HEK293 (cell line): ENCODE measurements at regions not wholly inside any gene's neighbourhood (a gene's known extent, or its start where the extent isn't known, plus 50 kb on each side); places are given as distances from the start of the nearest gene placed in this dataset.

Experiments used
- CTCF ChIA-PET: fragments of 350-600 bp; formaldehyde crosslinking; extraction: SDS; loops from one replicate; lab custom pipeline; 2021; ENCODE audit warnings: antibody characterized with exemption; lab: Yijun Ruan, JAX
- POLR2A ChIA-PET: fragments of 300-600 bp; formaldehyde crosslinking; extraction: SDS; loops from one replicate; lab custom pipeline; 2020; ENCODE audit warnings: antibody characterized with exemption, inconsistent platforms; lab: Yijun Ruan, JAX
- H3K27ac ChIP-seq: fragments of 200-500 bp; sonication (Bioruptor generic); 2 replicates; pipeline ENCODE4 v1.5.1; 2014; ENCODE audit warnings: low read depth, low read length, control low read depth, inconsistent platforms; ENCODE audit errors: extremely low read depth
- H3K36me3 ChIP-seq, 2 experiments: fragments of 200-500 bp in 1 of 2; sonication (Bioruptor generic) in 1 of 2; 1 replicate in 1 of 2; 2 replicates in 1 of 2; pipeline ENCODE4 v1.5.1; 2014 to 2017; ENCODE audit warnings: inconsistent platforms in 2 of 2, low read length in 2 of 2; ENCODE audit not compliant: control insufficient read depth in 2 of 2, insufficient read depth in 1 of 2
- H3K4me1 ChIP-seq: fragments of 200-500 bp; sonication (Bioruptor generic); 2 replicates; pipeline ENCODE4 v1.5.1; 2014; ENCODE audit warnings: mild to moderate bottlenecking, low read length, inconsistent platforms; ENCODE audit not compliant: control insufficient read depth, insufficient read depth
- H3K4me3 ChIP-seq: 2 replicates; pipeline ENCODE4 v1.5.1; 2011; ENCODE audit warnings: low read depth, mild to moderate bottlenecking, control low read depth, low read length, moderate library complexity
- H3K9me3 ChIP-seq: fragments of 200-500 bp; sonication (Bioruptor generic); 2 replicates; pipeline ENCODE4 v1.5.1; 2014; ENCODE audit warnings: low read depth, low read length, inconsistent platforms; ENCODE audit not compliant: control insufficient read depth, insufficient read depth
- BCL11B ChIP-seq: fragments of 450-650 bp; formaldehyde crosslinking; IDR thresholded peaks from 2 replicates; pipeline ENCODE4 v1.5.1; 2016; ENCODE audit warnings: low read depth, missing biosample characterization, missing genetic modification characterization
- GLI2 ChIP-seq: fragments of 450-650 bp; formaldehyde crosslinking; IDR thresholded peaks from 2 replicates; pipeline ENCODE4; 2017; ENCODE audit warnings: missing biosample characterization, missing genetic modification characterization, low read depth, borderline replicate concordance
- GLI4 ChIP-seq: fragments of 450-650 bp; formaldehyde crosslinking; IDR thresholded peaks from 2 replicates; pipeline ENCODE4 v1.5.1; 2016; ENCODE audit warnings: missing biosample characterization, missing genetic modification characterization
- REPIN1 ChIP-seq: fragments of 450-650 bp; formaldehyde crosslinking; IDR thresholded peaks from 2 replicates; pipeline ENCODE4 v1.5.1; 2017; ENCODE audit warnings: missing biosample characterization, missing genetic modification characterization, low read depth
- ZEB2 ChIP-seq: fragments of 450-650 bp; formaldehyde crosslinking; IDR thresholded peaks from 2 replicates; pipeline ENCODE4 v1.5.1; 2016; ENCODE audit warnings: missing biosample characterization, missing genetic modification characterization
- ZNF341 ChIP-seq: fragments of 450-650 bp; formaldehyde crosslinking; IDR thresholded peaks from 2 replicates; pipeline ENCODE4; 2016; ENCODE audit warnings: low read depth, missing biosample characterization, missing genetic modification characterization
- ZNF394 ChIP-seq: fragments of 450-650 bp; formaldehyde crosslinking; IDR thresholded peaks from 2 replicates; pipeline ENCODE4 v1.5.1; 2016; ENCODE audit warnings: missing biosample characterization, missing genetic modification characterization, mild to moderate bottlenecking, moderate library complexity, borderline replicate concordance
- ZNF473 ChIP-seq: fragments of 450-650 bp; formaldehyde crosslinking; IDR thresholded peaks from 2 replicates; pipeline ENCODE4 v1.5.1; 2017; ENCODE audit warnings: missing biosample characterization, missing genetic modification characterization
- ZNF548 ChIP-seq: fragments of 450-650 bp; formaldehyde crosslinking; IDR thresholded peaks from 2 replicates; pipeline ENCODE4 v1.5.1; 2016; ENCODE audit warnings: missing biosample characterization, missing genetic modification characterization
- ZNF580 ChIP-seq: fragments of 450-650 bp; formaldehyde crosslinking; IDR thresholded peaks from 2 replicates; pipeline ENCODE4 v1.5.1; 2016; ENCODE audit warnings: missing biosample characterization, missing genetic modification characterization
- ZNF600 ChIP-seq: fragments of 450-650 bp; formaldehyde crosslinking; IDR thresholded peaks from 2 replicates; pipeline ENCODE4 v1.5.1; 2016; ENCODE audit warnings: missing biosample characterization, missing genetic modification characterization
- ZNF704 ChIP-seq: fragments of 450-650 bp; formaldehyde crosslinking; IDR thresholded peaks from 2 replicates; pipeline ENCODE4 v1.5.1; 2016; ENCODE audit warnings: missing biosample characterization, missing genetic modification characterization
- ZSCAN23 ChIP-seq: fragments of 450-650 bp; formaldehyde crosslinking; IDR thresholded peaks from 2 replicates; pipeline ENCODE4 v1.5.1; 2016; ENCODE audit warnings: missing biosample characterization, missing genetic modification characterization
- ZSCAN30 ChIP-seq: fragments of 450-650 bp; IDR thresholded peaks from 2 replicates; pipeline ENCODE4 v1.5.1; 2018; ENCODE audit warnings: missing biosample characterization, mild to moderate bottlenecking, missing genetic modification characterization, moderate library complexity
- ZSCAN5A ChIP-seq: fragments of 450-650 bp; formaldehyde crosslinking; IDR thresholded peaks from 2 replicates; pipeline ENCODE4 v1.5.1; 2016; ENCODE audit warnings: missing biosample characterization, missing genetic modification characterization
- ZXDB ChIP-seq: fragments of 450-650 bp; formaldehyde crosslinking; IDR thresholded peaks from 2 replicates; pipeline ENCODE4 v1.5.1; 2016; ENCODE audit warnings: missing biosample characterization, missing genetic modification characterization

- POLR2A ChIA-PET = no interaction called here
- H3K4me3 ChIP-seq = no peak overlapping the region
- H3K27ac ChIP-seq = no peak overlapping the region
- H3K4me1 ChIP-seq = peaks cover 6% of the 10 kb centered on the region; the same call in 1 of the 2 replicates
- H3K36me3 ChIP-seq = no peaks in the 10 kb centered on the region
- H3K9me3 ChIP-seq = no peaks in the 10 kb centered on the region
- TF ChIP-seq ZNF394 (no peak), ZSCAN23 (no peak), GLI2 (no peak), ZEB2 (no peak), GLI4 (no peak), ZXDB (no peak), ZSCAN30 (tag by site-specific recombination) (no peak), ZNF473 (tag by site-specific recombination) (no peak)
- CTCF ChIA-PET = interaction anchor here (0.8 to 1.2 kb wide), 2 partner anchors 19 to 30 kb away, joined by 3 to 4 read pairs; no protein-coding TSS in a partner anchor
These were observed 64.8 kb downstream of the CDCA7 start for GRCh38 chr2:173419506-173419905.

GRCh38 chr2:173424886-173425285 is 70.2 kb downstream of the CDCA7 start:
- no peak overlapping the region for H3K4me3 ChIP-seq

GRCh38 chr2:173427887-173428668 is 73.4 kb downstream of the CDCA7 start:
- peaks cover 4% of the 10 kb centered on the region; the same call in 1 of the 2 replicates for H3K4me1 ChIP-seq
- TF ChIP-seq ZEB2 (no peak), ZNF600 (tag by site-specific recombination) (no peak)
- TF ChIP-seq, all 188 proteins: peak for 0
- ChIA-PET POLR2A (no interaction called here), CTCF (interaction anchor here (0.5 to 1.0 kb wide), 2 partner anchors 26 to 565 kb away, joined by 3 to 5 read pairs; no protein-coding TSS in a partner anchor)
- Histone ChIP-seq H3K36me3 (no peaks in the 10 kb centered on the region), H3K27ac (no peak overlapping the region), H3K9me3 (no peaks in the 10 kb centered on the region), H3K4me3 (no peak overlapping the region)

More at GRCh38 chr2:173424886-173425285, 70.2 kb downstream of the CDCA7 start:
- ChIA-PET CTCF (interaction anchor here (0.6 to 1.8 kb wide), 2 partner anchors 22 to 256 kb away, joined by 3 to 4 read pairs; no protein-coding TSS in a partner anchor), POLR2A (no interaction called here)
- no peaks in the 10 kb centered on the region for H3K9me3 ChIP-seq
- no peak overlapping the region for H3K27ac ChIP-seq
- H3K36me3 ChIP-seq = no peaks in the 10 kb centered on the region
- no peaks in the 10 kb centered on the region for H3K4me1 ChIP-seq
- TF ChIP-seq ZNF548 (tag by site-specific recombination) (no peak), ZNF704 (tag by site-specific recombination) (no peak), REPIN1 (tag by site-specific recombination) (no peak), ZSCAN5A (tag by site-specific recombination) (no peak), BCL11B (no peak), ZNF580 (tag by site-specific recombination) (no peak), ZNF341 (tag by site-specific recombination) (no peak)
